ENCODE measurements at regions not wholly inside any gene's neighbourhood (a gene's known extent, or its start where the extent isn't known, plus 50 kb on each side); places are given as distances from the start of the nearest gene placed in this dataset.

DNA sequence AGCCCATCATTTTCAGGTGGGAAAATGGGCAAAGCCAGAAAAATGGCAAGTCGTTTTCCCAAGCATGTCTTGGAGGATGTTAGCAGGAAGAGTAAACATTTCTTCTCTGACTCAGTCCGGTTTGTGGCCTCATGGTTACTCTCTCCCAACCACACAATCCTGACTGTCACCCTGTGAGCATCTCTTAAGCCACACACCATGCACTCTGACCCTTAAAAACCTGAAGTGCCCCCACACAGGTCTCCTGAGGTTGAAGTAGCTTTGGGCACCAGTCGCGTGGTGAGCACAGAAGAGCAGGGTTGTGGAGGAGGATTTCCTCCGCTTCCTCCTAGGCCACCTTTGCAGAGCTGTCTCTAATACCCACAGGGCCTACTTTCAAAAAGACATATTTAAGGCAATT, 387.3 kb upstream of the NPVF start:
- H3K27ac ChIP-seq (ENCODE audit: low read depth, low read length): no peak overlapping the region
- no peaks in the 10 kb centered on the region for H3K27me3 ChIP-seq (ENCODE audit: control insufficient read depth in 3 of 3, insufficient read depth in 3 of 3, low read length in 3 of 3)
- H3K9me3 ChIP-seq (ENCODE audit: control insufficient read depth in 3 of 3, low read length in 3 of 3): peaks cover 0 to 9% (median 2%) of the 10 kb centered on the region in 3 donors
- peaks cover 8 to 17% (median 8%) of the 10 kb centered on the region in 3 donors for H3K4me1 ChIP-seq (ENCODE audit: control insufficient read depth in 3 of 3, insufficient read depth in 3 of 3, low read length in 3 of 3)
- no peak overlapping the region for H3K4me3 ChIP-seq (ENCODE audit: low read length in 3 of 3)
- H3K36me3 ChIP-seq (ENCODE audit: control insufficient read depth in 3 of 3, insufficient read depth in 3 of 3, low read length in 3 of 3): no peaks in the 10 kb centered on the region
- H3K9ac ChIP-seq (ENCODE audit: low read depth in 1 of 3, low read length in 3 of 3): no peak overlapping the region

GRCh38 chr7:25617214-25617613, 388.9 kb upstream of the NPVF start:
- Histone ChIP-seq H3K36me3 (ENCODE audit: control insufficient read depth in 3 of 3, insufficient read depth in 3 of 3, low read length in 3 of 3) (no peaks in the 10 kb centered on the region), H3K27ac (ENCODE audit: low read depth, low read length) (no peak overlapping the region), H3K9ac (ENCODE audit: low read depth in 1 of 3, low read length in 3 of 3) (no peak overlapping the region), H3K4me3 (ENCODE audit: low read length in 3 of 3) (no peak overlapping the region), H3K4me1 (ENCODE audit: control insufficient read depth in 3 of 3, insufficient read depth in 3 of 3, low read length in 3 of 3) (peaks cover 8 to 17% (median 8%) of the 10 kb centered on the region in 3 donors), H3K9me3 (ENCODE audit: control insufficient read depth in 3 of 3, low read length in 3 of 3) (peaks cover 0 to 5% (median 2%) of the 10 kb centered on the region in 3 donors), H3K27me3 (ENCODE audit: control insufficient read depth in 3 of 3, insufficient read depth in 3 of 3, low read length in 3 of 3) (no peaks in the 10 kb centered on the region)

DNA sequence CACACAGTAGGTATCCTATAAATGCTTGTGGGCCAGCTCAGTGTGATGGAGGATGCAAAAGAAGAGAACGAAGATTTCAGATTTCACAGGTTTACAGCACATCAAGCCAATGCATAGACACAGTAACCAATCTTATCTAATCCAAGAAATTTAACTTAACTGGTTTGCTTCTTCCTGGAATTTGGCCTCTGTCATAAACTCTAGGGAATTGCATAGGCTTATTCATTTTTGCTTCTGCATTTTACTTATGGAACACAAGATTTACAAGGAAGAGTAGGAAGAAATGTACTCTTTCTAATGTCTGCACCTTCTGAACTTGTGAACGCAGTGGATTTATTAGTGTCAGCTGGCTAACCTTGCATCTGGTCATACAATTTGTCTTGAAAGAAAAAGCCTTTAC, 389.4 kb upstream of the NPVF start:
- H3K9ac ChIP-seq (ENCODE audit: low read depth in 1 of 3, low read length in 3 of 3): no peak overlapping the region
- H3K27ac ChIP-seq (ENCODE audit: low read depth, low read length): no peak overlapping the region
- no peaks in the 10 kb centered on the region for H3K36me3 ChIP-seq (ENCODE audit: control insufficient read depth in 3 of 3, insufficient read depth in 3 of 3, low read length in 3 of 3)
- peaks cover 8 to 17% (median 8%) of the 10 kb centered on the region in 3 donors for H3K4me1 ChIP-seq (ENCODE audit: control insufficient read depth in 3 of 3, insufficient read depth in 3 of 3, low read length in 3 of 3)
- H3K27me3 ChIP-seq (ENCODE audit: control insufficient read depth in 3 of 3, insufficient read depth in 3 of 3, low read length in 3 of 3): no peaks in the 10 kb centered on the region
- no peak overlapping the region for H3K4me3 ChIP-seq (ENCODE audit: low read length in 3 of 3)
- peaks cover 0 to under 1% (median 0%) of the 10 kb centered on the region in 3 donors for H3K9me3 ChIP-seq (ENCODE audit: control insufficient read depth in 3 of 3, low read length in 3 of 3)

DNA sequence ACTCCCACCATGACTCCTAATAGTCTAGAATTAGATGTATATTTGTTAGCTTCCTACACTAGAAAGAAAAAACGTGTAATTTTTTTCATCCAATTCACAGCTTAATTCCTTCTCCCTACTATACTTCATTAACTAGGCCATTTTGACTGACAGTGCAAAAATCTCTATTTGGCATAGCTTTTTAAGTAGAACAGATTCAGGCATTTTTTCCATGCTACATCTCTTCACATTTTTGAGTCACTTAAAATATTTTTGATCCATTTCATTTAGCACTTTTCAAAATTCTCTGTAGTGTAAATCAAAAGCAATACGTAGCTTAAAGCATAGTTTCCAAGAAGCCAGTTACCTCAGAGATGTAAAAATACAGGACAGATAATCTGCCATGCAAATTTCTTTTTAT, 391.1 kb upstream of the NPVF start:
- H3K4me1 ChIP-seq (ENCODE audit: control insufficient read depth in 3 of 3, insufficient read depth in 3 of 3, low read length in 3 of 3): peaks cover 8 to 17% (median 8%) of the 10 kb centered on the region in 3 donors
- no peaks in the 10 kb centered on the region for H3K36me3 ChIP-seq (ENCODE audit: control insufficient read depth in 3 of 3, insufficient read depth in 3 of 3, low read length in 3 of 3)

GRCh38 chr7:25619963-25620799, 391.9 kb upstream of the NPVF start:
- H3K4me1 ChIP-seq (ENCODE audit: control insufficient read depth in 3 of 3, insufficient read depth in 3 of 3, low read length in 3 of 3): peaks cover 4 to 13% (median 11%) of the 10 kb centered on the region in 3 donors
- no peaks in the 10 kb centered on the region for H3K36me3 ChIP-seq (ENCODE audit: control insufficient read depth in 3 of 3, insufficient read depth in 3 of 3, low read length in 3 of 3)
- H3K4me3 ChIP-seq (ENCODE audit: low read length in 3 of 3): no peak overlapping the region
- H3K9me3 ChIP-seq (ENCODE audit: control insufficient read depth in 3 of 3, low read length in 3 of 3): no peaks in the 10 kb centered on the region
- no peaks in the 10 kb centered on the region for H3K27me3 ChIP-seq (ENCODE audit: control insufficient read depth in 3 of 3, insufficient read depth in 3 of 3, low read length in 3 of 3)
- no peak overlapping the region for H3K9ac ChIP-seq (ENCODE audit: low read depth in 1 of 3, low read length in 3 of 3)
- H3K27ac ChIP-seq (ENCODE audit: low read depth, low read length): no peak overlapping the region

More for the DNA sequence above, 391.1 kb upstream of the NPVF start:
- Histone ChIP-seq H3K4me3 (ENCODE audit: low read length in 3 of 3) (no peak overlapping the region), H3K27ac (ENCODE audit: low read depth, low read length) (no peak overlapping the region), H3K27me3 (ENCODE audit: control insufficient read depth in 3 of 3, insufficient read depth in 3 of 3, low read length in 3 of 3) (no peaks in the 10 kb centered on the region), H3K9me3 (ENCODE audit: control insufficient read depth in 3 of 3, low read length in 3 of 3) (no peaks in the 10 kb centered on the region), H3K9ac (ENCODE audit: low read depth in 1 of 3, low read length in 3 of 3) (no peak overlapping the region)

- Histone ChIP-seq H3K4me3 (ENCODE audit: low read length in 3 of 3) (no peak overlapping the region), H3K9ac (ENCODE audit: low read depth in 1 of 3, low read length in 3 of 3) (no peak overlapping the region), H3K36me3 (ENCODE audit: control insufficient read depth in 3 of 3, insufficient read depth in 3 of 3, low read length in 3 of 3) (no peaks in the 10 kb centered on the region), H3K27me3 (ENCODE audit: control insufficient read depth in 3 of 3, insufficient read depth in 3 of 3, low read length in 3 of 3) (no peaks in the 10 kb centered on the region), H3K9me3 (ENCODE audit: control insufficient read depth in 3 of 3, low read length in 3 of 3) (no peaks in the 10 kb centered on the region), H3K4me1 (ENCODE audit: control insufficient read depth in 3 of 3, insufficient read depth in 3 of 3, low read length in 3 of 3) (peaks cover 0 to 3% (median 0%) of the 10 kb centered on the region in 3 donors), H3K27ac (ENCODE audit: low read depth, low read length) (no peak overlapping the region)
Observed at GRCh38 chr7:25621993-25622392, 393.7 kb upstream of the NPVF start.

DNA sequence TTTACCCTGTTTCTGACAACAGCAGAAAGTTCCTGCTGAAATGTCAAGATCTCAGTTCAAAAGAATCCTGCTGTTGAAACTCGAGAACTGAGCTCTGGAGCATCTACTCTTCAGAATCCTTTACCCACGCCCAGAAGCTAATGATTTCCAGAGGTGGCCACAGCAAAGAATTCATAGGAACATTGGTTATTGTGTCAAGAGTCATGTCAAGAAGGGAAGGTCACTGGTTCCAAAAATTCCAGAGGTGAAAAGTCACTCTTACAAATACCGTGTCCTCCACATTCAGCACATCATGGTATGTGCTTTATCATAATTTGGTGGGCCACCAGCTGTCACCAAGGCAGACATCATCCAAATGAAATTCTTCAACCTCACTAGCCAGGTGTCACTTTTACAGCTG, 394.4 kb upstream of the NPVF start:
- no peaks in the 10 kb centered on the region for H3K36me3 ChIP-seq (ENCODE audit: control insufficient read depth in 3 of 3, insufficient read depth in 3 of 3, low read length in 3 of 3)
- H3K4me3 ChIP-seq (ENCODE audit: low read length in 3 of 3): no peak overlapping the region
- no peak overlapping the region for H3K27ac ChIP-seq (ENCODE audit: low read depth, low read length)
- H3K27me3 ChIP-seq (ENCODE audit: control insufficient read depth in 3 of 3, insufficient read depth in 3 of 3, low read length in 3 of 3): no peaks in the 10 kb centered on the region
- H3K9me3 ChIP-seq (ENCODE audit: control insufficient read depth in 3 of 3, low read length in 3 of 3): no peaks in the 10 kb centered on the region
- H3K9ac ChIP-seq (ENCODE audit: low read depth in 1 of 3, low read length in 3 of 3): no peak overlapping the region
- H3K4me1 ChIP-seq (ENCODE audit: control insufficient read depth in 3 of 3, insufficient read depth in 3 of 3, low read length in 3 of 3): peaks cover 0 to 3% (median 0%) of the 10 kb centered on the region in 3 donors

DNA sequence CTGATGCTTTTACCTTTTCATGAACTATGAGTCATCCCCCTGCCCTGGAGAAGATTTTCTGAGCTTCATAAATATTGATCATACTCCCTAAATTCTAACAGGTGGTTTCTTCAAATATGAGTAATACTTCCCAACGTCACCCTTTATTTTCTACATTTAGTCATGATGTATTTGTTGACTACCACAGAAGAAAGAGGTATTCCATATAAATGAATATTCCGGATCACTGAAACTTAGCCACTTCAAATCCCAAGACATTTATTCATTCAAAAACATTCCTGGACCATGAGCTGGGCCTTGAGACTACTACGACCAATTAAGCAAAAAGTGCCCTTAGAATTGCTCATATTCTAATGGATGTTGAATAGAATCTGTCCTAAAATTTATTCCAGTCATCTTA, 395.8 kb upstream of the NPVF start:
- peaks cover 0 to 3% (median 0%) of the 10 kb centered on the region in 3 donors for H3K4me1 ChIP-seq (ENCODE audit: control insufficient read depth in 3 of 3, insufficient read depth in 3 of 3, low read length in 3 of 3)
- no peak overlapping the region for H3K27ac ChIP-seq (ENCODE audit: low read depth, low read length)
- no peak overlapping the region for H3K4me3 ChIP-seq (ENCODE audit: low read length in 3 of 3)

DNA sequence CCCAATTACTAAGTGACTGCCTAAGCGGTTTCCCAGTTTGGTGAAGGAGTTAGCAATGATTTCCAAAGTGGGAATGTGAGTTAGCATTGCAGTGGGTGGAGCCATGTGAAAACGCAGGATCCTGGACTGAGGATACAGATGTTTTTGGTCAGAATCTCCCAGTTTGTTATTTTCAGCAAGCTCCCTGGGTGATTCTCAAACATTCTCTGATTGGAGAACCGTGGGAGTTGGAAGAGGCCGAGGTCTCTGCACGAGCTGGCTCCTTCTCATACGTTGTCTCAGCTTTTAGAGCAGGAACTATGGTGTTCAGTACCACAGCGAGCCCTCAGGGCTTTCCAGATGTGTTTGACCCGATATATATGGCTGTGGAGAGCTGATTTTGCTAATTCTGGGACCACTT, 396.5 kb upstream of the NPVF start:
- peaks cover 0 to 3% (median 0%) of the 10 kb centered on the region in 3 donors for H3K4me1 ChIP-seq (ENCODE audit: control insufficient read depth in 3 of 3, insufficient read depth in 3 of 3, low read length in 3 of 3)
- H3K36me3 ChIP-seq (ENCODE audit: control insufficient read depth in 3 of 3, insufficient read depth in 3 of 3, low read length in 3 of 3): no peaks in the 10 kb centered on the region
- H3K4me3 ChIP-seq (ENCODE audit: low read length in 3 of 3): no peak overlapping the region
- no peaks in the 10 kb centered on the region for H3K9me3 ChIP-seq (ENCODE audit: control insufficient read depth in 3 of 3, low read length in 3 of 3)
- H3K9ac ChIP-seq (ENCODE audit: low read depth in 1 of 3, low read length in 3 of 3): no peak overlapping the region
- no peaks in the 10 kb centered on the region for H3K27me3 ChIP-seq (ENCODE audit: control insufficient read depth in 3 of 3, insufficient read depth in 3 of 3, low read length in 3 of 3)
- H3K27ac ChIP-seq (ENCODE audit: low read depth, low read length): no peak overlapping the region

More for the DNA sequence above, 395.8 kb upstream of the NPVF start:
- no peaks in the 10 kb centered on the region for H3K9me3 ChIP-seq (ENCODE audit: control insufficient read depth in 3 of 3, low read length in 3 of 3)
- no peaks in the 10 kb centered on the region for H3K27me3 ChIP-seq (ENCODE audit: control insufficient read depth in 3 of 3, insufficient read depth in 3 of 3, low read length in 3 of 3)
- H3K9ac ChIP-seq (ENCODE audit: low read depth in 1 of 3, low read length in 3 of 3): no peak overlapping the region
- H3K36me3 ChIP-seq (ENCODE audit: control insufficient read depth in 3 of 3, insufficient read depth in 3 of 3, low read length in 3 of 3): no peaks in the 10 kb centered on the region

DNA sequence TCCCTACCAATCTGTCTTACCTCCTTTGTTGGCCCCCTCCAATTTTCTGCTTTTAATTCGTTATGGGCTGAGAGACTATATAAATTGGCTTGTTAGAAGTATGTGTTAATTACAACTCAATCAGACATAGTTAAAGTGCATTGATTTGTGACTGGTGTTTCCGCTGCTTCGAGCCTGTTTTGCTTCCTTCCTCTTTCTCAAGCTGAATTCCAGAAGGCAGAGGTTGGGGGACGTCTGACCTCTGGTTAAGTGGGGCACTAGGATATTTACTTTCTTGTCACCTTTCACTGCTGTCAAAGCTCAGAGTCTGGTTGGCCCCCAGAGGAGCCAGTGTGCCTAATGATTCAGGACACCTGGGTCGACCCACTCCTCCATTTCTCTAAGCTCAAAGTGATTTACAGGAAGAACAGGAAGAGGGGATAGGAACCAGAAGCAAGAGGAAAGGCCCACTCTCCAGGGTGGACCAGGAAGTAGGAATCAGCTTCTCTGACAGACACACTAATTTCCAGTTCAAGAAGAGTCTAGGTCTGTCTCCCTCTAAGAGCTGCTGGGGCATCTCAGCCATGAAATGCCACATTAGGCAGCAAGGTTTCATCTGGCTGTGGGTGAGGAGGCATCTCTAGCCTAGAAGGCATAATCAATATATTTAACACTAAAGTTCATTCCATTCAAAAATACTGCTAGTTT, 397.2 kb upstream of the NPVF start:
- no peaks in the 10 kb centered on the region for H3K9me3 ChIP-seq (ENCODE audit: control insufficient read depth in 3 of 3, low read length in 3 of 3)
- no peak overlapping the region for H3K27ac ChIP-seq (ENCODE audit: low read depth, low read length)
- no peaks in the 10 kb centered on the region for H3K27me3 ChIP-seq (ENCODE audit: control insufficient read depth in 3 of 3, insufficient read depth in 3 of 3, low read length in 3 of 3)
- no peak overlapping the region for H3K9ac ChIP-seq (ENCODE audit: low read depth in 1 of 3, low read length in 3 of 3)
- peaks cover 0 to 3% (median 0%) of the 10 kb centered on the region in 3 donors for H3K4me1 ChIP-seq (ENCODE audit: control insufficient read depth in 3 of 3, insufficient read depth in 3 of 3, low read length in 3 of 3)
- no peak overlapping the region for H3K4me3 ChIP-seq (ENCODE audit: low read length in 3 of 3)
- H3K36me3 ChIP-seq (ENCODE audit: control insufficient read depth in 3 of 3, insufficient read depth in 3 of 3, low read length in 3 of 3): no peaks in the 10 kb centered on the region
